Posterior cingulate gyrus (tissue), 11 donors: ENCODE measurements at regions not wholly inside any gene's neighbourhood (a gene's known extent, or its start where the extent isn't known, plus 50 kb on each side); places are given as distances from the start of the nearest gene placed in this dataset.

ENCODE experiments used
- DNase-seq, 10 donors: peaks; one replicate each; pipeline versions ENCODE4 v3.0.0 to v3.0.0-alpha.2; 2020 to 2021; ENCODE audit warnings: mixed read lengths in 3 of 10
- intact Hi-C: fragments of 100-400 bp; cut with DNase I; formaldehyde crosslinking; loops from one replicate; pipeline ENCODE4 v1.15.1; 2023

DNA sequence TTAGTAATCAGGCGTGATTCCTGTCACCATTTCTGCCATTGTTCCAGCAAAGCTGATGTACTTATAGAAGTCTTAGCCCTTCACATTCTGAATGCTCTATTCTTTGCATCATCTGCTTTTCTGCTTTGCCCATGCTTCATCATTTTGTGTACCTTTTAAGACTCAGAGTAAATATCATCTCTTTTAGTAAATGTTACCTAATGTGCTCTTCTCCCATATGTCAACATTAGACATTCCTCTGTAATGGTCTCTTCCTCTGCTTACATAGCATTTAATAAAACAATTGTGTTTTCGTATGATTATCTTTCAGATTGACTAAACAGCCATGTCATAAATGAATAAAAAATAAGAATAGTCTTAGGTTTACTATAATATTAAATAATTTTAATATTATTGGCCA lies 719.6 kb upstream of the GRM3 start:
- DNase-seq, result no peak
- intact Hi-C loops, result no loop called here

DNA sequence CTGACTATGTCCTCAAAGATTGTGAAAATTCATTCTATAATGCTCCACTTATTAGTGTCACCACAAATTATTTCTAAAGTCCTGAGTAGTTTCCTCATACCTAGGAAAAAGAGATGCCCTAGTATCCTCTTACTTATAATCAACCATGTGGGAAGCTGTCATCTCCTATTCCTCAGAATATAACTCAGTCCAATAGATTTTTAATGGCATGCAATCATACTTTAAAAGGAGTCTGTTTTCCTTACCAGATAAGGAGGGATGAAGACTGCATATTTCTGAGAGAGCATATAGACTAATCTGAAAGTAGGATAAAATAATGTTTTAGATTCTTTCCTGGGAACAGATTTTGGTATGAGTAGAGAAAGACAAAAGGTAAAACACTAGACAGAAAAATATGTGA lies 727.7 kb upstream of the GRM3 start:
- DNase-seq, result no peak
- intact Hi-C loops, result no loop called here

DNA sequence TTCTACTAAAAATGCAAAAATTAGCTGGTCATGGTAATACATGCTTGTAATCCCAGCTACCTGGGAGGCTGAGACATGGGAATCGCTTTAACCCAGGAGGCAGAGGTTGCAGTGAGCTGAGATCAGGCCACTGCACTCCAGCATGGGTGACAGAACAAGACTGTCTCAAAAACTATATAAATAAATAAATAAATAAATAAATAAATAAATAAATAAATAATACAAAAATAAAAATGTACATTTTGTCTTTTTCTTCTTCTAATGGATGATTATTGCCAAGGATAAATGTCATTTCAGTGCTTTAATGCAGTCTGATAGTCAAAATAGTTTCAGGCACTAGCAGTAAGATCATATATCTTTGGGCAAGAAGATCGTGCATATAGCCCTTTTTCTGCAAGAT lies 727.6 kb upstream of the SEMA3D start:
- DNase-seq, result no peak
- intact Hi-C loops, result no loop called here

DNA sequence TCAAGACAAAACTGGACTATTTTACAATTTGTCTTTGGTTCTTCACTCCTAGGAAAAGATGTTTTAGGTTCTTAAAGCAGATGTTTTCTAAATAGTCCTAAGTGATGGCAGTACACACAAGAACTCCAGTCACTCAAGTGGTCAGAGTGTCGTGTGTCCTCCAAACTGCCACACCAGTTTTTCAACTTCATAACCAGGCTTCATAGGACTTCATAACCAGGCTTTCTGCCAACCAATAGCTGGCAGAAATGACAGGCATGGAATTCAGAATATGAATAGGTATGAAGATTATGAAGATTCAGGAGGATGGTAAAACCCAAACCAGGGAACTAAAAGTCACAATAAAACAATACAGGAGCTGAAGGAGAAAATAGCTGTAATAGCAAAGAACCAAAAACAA lies 721.2 kb upstream of the SEMA3D start:
- intact Hi-C loops, result no loop called here
- no peak for DNase-seq

DNA sequence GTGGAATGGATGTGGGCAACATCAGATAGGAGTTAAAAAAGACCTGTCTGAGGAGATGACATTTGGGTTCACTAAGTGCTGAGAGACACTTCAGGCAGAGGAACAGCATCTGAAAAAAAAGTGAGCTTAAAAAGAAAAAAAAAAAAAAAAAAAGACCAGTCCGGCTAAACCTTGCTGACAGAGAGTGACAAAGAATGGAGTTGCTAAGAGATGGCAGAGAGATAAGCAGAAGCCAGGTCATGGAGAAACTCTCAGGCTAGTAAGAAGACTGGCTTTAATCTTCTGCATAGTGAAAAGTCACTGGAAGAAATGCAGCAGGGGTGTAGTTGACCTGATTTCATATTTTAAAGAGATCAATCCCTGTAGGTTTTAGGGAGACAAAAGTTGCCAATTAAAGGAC lies 711.1 kb upstream of the SEMA3D start:
- intact Hi-C loops, result no loop called here
- DNase-seq, result no peak

DNA sequence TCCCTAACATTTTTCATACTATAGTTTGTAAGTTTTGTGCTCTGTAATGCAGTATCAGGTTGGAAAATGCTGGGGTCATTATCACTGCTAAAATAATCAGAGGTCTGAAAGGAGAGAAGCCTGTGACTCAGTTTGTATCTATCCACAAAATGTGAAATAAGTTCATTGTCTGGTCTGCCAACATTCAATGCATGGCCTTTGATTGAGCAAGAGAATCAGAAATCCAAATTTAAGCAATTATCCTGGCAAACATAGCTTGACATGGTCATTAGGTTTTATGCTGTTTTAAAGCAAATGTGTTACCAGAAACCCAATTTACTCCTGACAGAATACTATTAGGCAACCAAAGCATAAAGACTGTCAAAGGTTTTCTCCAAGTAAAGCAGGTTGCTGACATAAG lies 709.7 kb upstream of the SEMA3D start:
- DNase-seq, result no peak
- intact Hi-C loops, result no loop called here

DNA sequence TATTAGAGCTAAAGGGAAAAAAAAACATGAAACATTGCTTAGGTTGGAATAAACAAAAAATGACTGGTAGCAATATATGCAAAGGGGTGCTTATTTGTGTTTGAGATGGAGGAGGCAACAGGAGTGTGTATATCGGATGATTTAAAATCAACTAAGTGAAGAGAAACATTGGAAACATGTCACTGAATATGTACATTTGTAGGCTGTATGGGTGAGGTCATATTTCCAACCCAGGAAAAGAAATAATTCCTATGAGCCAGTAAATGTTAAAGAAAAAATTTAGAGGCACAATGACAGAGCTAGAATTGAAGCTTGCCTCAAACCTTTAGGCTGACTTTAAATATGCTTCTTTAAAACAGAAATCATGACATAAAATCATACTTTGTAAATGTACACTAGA lies 709.0 kb upstream of the SEMA3D start:
- DNase-seq, result no peak
- intact Hi-C loops, result no loop called here

DNA sequence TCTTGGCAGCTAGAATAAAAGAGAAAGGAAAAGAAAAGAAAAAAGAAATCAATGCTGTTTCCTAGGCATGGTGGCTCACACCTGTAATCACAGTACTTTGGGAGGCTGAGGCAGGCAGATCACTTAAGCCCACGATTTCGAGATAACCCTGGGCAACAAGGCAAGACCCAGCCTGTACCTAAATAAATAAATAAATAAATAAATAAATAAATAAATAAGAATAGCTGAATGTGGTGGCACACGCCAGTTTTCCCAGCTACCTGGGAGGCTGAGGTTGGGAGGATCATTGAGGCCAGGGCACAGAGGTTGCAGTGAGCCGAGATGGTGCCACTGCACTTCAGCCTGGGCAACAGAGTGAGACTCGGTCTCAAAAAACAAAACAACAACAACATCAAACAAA lies 705.0 kb upstream of the SEMA3D start:
- intact Hi-C loops, result loop anchor here (2.0 to 5.0 kb wide), 2 partner anchors 577 to 1015 kb away; no protein-coding TSS in a partner anchor
- DNase-seq, result peak in 1 of 10 donors; percentile 50

DNA sequence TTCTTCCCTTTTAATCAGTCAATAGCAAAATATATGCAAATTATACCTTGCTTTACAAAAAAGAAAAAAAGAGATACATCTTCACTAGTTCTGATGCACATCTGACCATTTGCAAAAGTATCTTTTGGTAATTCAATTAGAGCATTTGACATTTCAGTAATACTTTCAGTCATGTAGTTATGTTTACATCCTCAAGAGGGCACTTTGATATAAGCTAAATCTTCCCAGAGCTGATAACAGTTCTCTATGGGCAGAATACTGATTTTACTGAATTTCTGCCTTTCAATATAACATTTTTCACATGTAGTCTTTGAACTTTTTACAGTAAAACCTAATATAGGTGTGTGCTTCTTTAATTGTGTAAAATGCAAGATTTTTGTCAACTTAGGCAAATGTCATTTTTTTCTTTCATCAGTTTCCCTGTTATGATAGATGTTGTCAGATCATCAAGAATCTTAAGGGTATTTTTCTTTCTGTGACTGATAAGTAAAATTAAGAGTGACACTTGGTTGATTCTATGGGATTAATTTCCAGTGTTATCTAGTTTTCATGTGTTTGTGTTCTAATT lies 703.5 kb upstream of the SEMA3D start:
- intact Hi-C loops, result loop anchor here (2.0 to 5.0 kb wide), 2 partner anchors 578 to 1017 kb away; no protein-coding TSS in a partner anchor
- no peak for DNase-seq

DNA sequence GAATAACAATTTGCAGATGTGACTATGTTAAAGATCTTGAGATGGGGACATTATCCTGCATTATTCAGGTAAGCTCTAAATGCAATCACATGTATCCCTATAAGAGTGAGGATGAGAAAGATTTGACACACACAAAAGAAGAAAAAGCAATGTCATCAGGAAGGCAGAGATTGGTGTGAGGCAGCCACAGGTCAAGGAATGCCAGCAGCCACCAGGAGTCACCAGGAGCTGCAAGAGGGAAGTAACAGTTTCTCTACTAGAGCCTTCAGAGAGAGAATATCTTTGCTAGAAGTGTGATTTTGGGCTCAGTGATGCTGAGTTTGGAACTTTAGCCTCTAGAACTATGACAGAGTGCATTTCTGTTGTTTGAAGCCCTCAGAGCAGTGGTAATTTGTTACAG lies 700.3 kb upstream of the SEMA3D start:
- no peak for DNase-seq
- intact Hi-C loops, result no loop called here

DNA sequence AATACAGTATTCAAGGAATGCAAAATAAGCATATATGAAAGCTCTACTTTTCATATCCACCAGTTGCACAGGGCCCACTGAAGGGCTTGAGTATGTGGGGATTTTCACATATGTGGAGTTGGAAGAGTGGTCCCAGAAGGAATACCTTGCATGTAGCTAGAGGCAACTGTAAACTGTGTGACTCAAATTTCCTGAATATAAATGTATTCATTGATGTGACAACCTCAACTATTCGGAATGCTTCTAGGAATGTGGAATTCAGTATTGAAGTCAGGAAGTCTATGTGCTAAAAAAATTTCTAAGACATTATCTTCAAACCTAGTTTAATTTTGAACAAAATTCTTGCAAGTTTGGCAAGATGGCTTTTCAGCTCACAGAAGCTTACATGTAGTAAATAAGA lies 695.5 kb upstream of the SEMA3D start:
- DNase-seq, result no peak
- intact Hi-C loops, result no loop called here

DNA sequence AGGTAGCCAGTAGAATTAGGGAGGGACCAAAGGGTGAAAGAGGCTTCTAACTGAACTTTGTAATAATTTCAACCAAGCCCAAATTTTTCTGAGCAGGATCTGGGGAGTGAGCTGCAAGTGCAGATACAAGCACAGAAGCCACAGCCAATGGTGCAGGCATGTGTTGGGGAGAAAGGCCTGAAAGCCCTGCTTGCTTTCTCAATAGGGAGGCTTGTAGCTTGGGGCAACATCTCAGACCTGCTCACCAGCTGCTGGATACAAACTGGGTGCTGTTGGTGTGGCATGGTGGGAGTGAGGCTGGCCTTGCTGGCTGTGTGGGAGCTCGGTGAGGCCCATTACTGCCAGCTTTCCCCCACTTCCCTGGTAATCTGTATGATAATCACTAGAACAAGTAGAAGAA lies 688.5 kb upstream of the SEMA3D start:
- intact Hi-C loops, result no loop called here
- no peak for DNase-seq

DNA sequence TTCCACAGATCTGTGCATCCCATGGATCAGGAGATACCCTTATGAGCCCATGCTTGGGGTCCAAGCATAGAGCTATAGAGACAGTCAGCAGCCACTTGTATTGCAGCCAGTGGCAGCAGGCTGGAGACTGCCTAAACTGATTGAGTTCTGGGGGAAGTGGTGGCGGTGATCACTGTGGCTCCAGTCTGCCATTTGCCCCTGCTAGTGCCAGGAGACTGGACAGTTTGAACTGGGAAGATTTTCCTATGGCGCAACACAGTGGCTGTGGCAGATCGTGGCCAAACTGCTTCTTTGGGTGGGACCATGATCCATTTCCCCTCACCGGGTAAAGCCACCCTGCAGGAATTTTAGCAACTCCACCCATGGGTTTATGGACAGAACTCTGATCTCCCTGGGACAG lies 679.7 kb upstream of the SEMA3D start:
- peak in 1 of 10 donors; percentile 50 for DNase-seq
- intact Hi-C loops, result no loop called here

DNA sequence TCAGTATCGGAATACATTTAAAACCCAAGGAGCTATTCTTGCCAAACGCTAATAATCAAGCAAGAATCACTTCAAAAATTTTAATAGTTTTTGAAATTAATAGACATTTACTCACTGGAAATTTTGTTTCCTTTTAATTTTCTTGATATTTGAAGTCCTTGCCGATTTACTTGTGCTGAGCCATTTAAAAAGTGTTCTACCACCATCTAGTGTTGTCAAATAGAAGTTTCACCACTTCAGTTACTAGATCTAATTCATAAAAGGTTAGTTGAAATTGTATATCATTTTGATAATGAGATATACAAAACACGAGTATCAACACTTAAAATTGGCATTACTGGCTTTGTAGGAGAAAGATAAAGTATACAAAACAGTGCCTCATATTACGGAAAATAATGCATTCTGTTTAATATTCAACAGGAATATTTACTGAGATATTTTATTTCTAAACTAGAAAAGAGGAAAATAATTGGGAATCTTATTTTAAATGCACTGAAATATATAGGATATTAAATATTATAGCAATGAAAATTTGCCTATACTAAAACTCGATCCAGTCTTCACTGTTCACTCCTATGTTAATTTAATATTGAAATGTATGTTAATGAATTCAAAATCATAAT lies 664.8 kb upstream of the SEMA3D start:
- no peak for DNase-seq
- intact Hi-C loops, result loop anchor here (5.0 kb wide), 1 partner anchor 819 kb away; no protein-coding TSS in a partner anchor

DNA sequence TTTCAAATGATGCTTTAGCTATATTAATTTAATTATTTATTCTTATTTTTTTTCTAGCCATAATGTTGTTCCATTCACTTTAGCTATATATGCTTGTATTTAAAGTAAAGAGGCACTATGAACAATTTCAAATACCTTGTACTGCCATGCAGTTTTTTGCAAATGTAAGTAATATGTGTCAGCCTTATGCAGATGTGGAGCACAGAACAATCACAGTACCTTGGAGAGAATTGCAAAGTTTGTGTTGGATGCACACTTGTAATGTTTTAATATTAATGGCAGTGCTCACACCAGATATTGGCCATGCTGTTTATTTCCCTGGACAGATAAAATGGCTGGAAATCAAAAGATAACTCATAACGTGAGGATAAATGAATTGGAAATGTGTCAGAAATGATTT lies 663.5 kb upstream of the SEMA3D start:
- intact Hi-C loops, result loop anchor here (5.0 kb wide), 1 partner anchor 818 kb away; no protein-coding TSS in a partner anchor
- DNase-seq, result no peak

DNA sequence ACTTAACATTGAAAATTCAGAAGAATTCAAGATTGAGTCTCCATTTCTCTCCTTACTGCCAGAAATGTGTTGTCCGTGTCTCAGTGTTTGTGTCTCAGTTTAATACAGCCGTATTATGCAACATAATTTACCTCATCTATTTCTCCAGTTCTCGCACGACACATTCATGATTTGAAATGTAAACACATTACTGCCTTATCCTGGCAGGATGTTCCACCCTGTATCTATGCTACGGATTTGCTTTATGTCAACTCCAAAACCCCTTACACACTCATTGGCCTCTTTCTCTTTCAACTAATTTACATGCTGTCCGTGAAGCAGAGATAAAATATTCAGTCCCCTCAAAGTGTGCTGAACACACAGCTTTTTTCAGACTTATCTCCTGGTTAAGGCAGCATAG lies 653.7 kb upstream of the SEMA3D start:
- intact Hi-C loops, result no loop called here
- DNase-seq, result no peak

DNA sequence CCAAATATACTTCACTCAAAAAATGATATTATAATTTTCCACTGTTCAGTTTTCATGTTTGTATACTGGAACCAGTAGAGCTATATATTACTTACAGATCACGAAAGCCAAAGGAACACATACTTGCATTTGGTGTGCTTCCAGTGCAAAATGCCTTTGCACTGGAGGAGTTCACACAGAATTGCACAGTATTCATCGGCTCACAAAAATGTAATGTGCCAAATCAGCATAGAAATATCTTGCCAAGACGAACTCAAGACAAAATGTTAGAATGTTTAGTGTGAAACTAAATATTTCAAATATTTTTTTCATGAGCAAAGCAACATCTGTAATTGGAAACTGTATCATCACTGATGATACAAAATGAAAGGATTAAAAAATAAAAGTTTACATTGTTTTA lies 646.2 kb upstream of the SEMA3D start:
- intact Hi-C loops, result loop anchor here (5.0 kb wide), 1 partner anchor 806 kb away; no protein-coding TSS in a partner anchor
- no peak for DNase-seq

DNA sequence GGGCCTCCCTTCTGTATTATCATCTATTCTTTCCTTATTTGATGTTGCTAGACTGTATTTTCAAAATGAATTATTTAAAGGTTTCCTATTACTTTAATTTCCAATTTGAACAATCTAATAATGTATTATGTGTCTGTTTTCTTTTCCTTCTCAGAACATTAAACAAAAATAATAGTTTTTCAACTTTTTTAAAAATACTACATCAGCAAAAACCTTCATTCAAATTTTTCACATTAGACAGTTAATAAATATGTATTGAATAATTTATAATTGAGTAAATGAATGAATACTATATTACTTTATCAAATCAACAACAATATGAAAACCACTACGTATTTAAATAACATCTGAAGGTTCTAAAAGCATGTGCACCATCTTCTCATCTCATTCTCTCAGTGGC lies 644.1 kb upstream of the SEMA3D start:
- DNase-seq, result no peak
- intact Hi-C loops, result loop anchor here (5.0 kb wide), 1 partner anchor 804 kb away; no protein-coding TSS in a partner anchor

DNA sequence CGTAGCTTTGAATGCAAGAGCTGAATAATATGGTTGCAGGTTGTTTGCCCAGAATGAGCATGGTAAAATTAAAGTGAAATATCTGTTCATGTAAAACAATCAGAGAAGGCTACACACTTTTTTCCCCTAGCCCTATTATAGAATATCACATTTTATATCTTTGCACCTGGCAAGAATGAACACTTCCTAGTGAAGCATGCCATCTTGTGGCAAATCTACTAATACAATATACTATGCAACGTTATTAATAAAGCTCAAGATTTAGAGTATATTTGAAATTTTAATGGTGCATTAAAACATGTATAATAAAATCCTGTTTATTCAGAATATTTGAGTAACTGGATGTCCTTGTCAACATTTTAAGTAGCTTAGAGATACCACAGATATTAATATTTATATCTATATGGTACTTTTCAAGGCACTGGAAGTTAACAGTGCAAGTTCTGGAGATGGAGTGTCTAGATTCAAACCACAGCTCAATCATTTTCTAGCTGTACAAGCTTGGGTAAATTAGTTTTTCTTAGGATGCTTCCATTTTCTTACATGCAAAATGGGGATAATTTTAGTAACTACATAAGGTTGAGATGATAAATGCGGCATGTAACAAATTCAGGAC lies 643.1 kb upstream of the SEMA3D start:
- intact Hi-C loops, result loop anchor here (5.0 kb wide), 1 partner anchor 803 kb away; no protein-coding TSS in a partner anchor
- DNase-seq, result no peak

DNA sequence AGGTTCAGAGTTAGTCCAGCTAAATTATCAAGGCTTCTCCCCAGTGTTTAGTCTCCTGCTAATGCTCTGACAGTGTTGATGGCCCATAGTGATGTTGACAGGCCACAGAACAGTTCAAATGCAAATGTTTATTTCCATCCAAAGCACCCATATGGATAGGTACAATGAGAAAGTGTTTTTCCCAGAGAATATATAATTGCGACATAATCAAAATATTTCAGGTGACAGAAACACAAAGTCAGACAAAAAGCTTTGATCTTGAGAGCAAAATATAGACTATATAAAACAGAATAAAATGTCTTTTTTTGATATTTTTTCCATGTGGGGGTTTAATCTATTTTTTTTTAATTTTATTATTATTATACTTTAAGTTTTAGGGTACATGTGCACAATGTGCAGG lies 642.3 kb upstream of the SEMA3D start:
- no peak for DNase-seq
- intact Hi-C loops, result no loop called here

DNA sequence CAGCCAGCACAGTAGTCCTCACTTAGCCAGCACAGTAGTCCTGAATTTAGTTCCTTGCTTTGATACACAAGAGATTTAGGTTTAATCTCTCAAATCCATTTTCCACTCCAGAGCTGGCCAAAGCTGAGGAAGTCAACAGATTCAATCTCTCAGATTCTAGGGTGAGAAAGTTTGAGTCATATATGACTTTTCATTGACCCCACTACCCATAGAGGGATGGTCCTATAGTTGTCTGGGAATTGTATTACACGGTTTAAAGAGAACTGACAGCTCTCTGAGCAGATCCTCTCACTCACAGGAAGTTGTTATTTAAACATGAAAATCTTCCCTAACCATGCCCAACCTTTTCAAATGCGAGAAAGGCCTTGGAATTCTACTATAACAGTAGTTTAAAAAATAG lies 641.8 kb upstream of the SEMA3D start:
- intact Hi-C loops, result no loop called here
- no peak for DNase-seq
